NCI-H2107 treated with DMSO at 0.1 percent for 48 hours (cell line): ENCODE measurements at regions not wholly inside any gene's neighbourhood (a gene's known extent, or its start where the extent isn't known, plus 50 kb on each side); places are given as distances from the start of the nearest gene placed in this dataset.

ENCODE experiments used
- DNase-seq: peaks from one replicate; lab custom pipeline; 2025; ENCODE audit not compliant: unreplicated experiment; lab: John Stamatoyannopoulos, UW

DNA sequence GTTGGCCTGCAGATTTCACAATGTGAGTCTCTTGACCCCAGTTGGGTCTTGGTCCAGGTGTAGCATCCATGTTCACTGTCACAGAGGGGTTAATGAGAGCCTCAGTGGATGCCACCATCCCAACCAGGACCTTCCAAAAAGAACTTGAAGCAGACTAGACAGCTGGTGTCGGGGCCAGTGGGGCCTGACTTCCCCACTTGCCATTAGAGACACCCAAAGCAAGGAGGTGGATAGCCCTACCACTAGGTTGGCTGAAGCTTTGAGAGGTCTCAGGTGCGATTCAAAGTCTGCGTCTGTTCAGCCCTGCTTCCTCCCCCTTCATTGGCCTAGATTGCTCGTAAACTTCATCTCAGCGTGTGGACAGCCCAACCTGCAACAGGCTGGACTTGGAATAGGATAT is 196.4 kb upstream of the RREB1 start:
- no peak for DNase-seq

DNA sequence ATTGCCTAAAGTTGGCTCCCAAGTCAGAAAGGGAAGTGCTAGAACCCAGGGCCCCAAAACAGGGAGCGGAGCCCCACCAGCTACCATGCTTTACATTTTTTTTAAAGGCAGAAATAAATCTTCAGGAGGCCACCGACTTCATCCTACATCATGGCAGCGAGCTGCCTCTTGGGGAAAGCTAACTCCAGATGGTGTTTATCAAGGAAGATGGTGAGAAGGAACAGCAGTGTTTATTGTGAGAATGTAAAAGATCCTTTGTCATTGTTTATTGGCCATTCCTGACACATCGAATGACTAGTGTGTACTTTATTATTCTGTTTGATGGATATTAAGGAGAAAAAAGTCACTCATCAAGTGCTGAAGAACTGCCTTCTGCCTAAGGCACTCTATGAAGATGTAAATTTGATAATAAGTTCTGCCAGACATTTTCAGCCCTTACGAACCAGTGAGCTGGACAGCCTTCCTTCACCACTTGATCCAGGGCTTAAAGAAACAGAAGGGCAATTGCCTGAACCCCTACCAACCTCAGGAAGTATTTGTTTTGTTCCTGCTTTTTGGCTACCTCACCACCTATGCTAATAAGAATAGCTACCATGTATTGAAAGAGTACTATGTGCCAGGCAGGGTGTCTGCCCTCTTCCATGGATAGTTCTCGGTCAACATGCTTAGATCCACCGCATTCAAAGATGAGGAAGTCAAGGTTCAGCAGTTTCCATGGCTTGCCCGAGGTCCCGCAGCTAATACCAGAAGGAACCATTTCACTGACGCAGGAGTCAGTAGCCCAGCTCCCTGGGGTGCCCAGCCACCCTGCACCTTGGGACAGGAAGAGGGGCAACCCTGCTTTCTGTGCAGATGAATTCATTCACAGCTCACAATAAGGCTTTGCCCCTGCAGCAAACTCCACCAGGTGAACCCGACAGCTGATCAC is 194.7 kb upstream of the RREB1 start:
- no peak for DNase-seq

DNA sequence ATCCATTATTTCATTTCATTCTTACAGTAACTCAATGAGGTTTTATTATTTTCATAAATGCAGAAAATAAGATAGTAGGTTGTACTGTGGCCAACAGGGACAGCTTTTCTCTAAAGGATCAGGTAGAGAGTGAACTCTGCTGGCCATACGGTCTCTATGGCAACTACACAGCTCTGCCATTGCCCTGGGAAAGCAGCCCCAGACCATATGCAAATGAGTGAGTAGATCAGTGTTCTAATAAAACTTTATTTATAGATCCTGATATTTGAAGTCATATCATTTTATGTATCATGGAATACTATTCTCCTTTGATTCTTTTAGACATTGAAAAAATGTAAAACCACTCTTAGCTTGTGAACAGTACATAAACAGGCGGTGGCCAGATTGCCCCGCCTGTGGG is 192.5 kb upstream of the RREB1 start:
- DNase-seq = no peak

DNA sequence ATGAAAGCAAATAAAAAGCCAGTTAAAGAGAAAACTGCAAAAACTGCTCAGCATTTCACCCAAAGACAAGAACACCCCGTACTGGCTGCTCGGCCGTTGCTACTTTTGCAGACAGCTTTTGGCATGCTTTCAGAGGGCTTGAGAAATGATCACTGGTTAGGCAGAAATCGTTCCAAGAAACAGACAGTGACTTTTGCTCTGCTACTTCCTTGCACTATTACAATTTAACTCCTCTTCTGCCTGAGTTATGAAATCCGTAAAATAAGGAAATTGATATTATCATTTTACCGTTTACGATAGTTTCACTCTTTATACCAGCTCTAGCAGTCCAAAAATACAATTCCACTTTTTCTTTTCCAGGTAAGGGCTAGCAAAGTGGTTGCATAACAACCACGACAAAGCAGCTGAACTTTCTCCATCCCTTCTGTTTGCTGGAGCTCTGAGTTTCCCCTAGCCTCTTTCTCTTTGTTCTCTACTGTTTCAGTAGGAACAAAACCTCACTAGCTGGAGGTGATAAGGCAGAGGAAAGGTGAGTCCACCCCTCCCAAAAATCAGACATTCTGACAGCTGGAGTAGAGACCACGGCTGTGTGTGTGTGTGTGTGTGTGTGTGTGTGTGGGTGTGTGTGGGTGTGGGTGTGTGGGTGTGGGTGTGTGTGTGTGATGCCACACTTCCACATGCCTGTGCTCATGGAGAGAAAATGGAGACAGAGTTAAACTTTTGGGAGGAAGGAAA is 191.8 kb upstream of the RREB1 start:
- DNase-seq = no peak

DNA sequence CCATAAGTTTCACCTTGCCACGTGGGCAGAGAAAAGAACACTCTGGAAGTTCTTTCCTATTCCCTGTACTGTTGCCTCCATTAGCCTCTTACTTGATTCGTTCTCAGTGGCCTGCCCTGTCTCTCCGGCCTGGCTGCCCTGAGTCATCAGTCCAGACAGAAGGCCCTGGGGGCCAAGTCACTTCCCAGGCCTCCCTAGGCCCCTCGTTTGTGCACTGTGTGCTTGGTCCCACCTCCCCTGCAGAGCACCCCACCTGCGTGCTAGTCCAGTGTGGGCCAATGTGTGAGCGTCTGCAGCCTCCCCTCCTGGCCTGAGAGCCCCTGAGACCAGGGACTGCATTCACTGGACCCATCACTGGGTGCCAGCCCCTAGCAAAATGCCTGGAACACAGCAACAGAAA is 191.2 kb upstream of the RREB1 start:
- DNase-seq = no peak

DNA sequence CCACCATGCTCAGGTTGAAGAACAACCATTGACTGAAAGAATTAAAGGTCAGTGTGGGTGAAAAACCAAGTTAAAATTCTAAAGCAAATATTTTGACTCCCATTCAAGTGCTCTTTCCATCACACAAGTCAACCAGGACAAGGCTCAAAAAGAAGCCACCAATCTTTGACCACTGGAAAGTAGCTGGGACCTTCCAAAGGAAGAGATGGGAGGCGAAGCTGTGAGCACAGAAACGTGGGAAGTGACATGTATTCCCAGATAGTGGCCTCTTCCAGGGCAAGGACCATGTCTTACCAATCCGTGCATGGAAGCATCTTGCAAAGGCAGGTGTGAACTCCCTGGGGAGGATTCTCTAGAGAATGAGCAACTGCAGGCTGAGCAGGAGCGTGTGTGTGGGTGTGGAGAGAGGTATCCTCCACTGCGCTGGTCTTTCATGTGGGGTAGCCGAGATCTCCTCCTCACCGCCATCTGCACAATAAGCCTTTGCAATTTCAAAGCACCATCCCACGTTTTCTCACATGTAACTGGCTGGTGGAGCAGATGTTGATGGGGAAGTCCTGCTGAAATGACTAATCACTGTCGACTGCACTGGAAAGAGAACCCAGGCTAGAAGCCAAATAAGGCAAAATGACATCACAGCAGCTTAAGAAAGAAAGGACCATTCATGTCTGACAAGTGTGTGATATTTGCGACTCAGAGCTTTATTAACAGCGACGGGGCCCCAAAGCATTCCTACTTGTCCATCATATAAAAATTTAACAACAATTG is 189.4 kb upstream of the RREB1 start:
- DNase-seq = no peak

DNA sequence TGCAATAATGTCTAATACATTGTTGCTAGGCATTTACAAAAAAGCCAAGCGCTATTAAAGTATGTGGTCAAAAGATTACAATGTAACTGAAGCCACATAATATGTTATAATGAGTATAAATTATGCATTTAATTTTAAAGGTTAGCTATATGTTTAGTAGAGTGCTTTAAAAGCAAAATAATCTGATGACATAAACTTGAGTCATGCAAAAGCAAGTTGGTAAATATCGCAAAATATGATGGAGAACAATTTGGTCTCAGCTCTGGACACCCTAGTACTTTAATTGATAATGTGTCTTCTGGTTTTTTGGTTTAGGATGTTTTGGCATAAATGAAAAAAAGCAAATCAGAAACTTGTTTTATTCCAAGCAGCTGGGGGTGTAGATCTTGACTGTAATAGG is 188.6 kb upstream of the RREB1 start:
- DNase-seq = no peak

DNA sequence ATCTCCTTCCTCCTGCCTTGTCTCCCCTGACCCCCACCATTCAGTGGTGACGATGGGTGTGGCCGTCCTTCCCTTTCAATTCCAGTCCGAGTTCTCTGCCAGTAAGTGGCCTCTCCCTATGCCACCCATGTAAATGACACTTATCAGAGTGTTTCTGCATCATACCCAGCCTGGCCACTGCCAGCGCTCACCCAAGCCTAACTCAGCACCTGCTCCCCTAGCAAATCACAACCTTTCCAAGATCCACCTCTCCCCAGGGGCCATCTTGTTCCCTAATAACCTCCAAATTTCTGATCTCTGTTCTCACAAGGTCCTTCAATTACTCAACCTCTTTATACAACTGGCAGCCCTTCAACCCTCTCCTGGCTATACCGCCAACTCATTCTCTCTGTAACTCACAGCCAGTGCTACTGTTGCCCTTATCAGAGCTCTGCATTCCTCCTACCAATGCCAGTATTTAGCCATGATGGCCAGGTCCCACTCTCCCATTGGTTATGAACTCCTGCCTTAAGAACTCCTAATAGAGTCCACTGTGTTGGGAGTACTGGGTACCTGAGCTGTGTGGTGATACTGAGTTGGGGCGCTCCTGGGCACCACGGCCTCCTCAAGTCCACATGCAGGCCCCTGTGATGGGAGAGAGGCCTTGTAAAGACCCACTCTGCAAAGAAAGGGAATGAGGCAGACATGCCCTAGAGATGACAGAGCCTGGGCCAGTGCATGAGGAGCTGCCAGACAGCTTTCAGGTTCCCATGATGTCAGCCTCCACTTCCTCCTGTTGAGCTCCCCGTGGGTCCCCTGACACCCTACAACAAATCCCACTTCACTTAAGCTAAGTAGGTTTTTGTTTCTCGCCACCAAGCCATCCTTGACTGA is 187.4 kb upstream of the RREB1 start:
- no peak for DNase-seq

DNA sequence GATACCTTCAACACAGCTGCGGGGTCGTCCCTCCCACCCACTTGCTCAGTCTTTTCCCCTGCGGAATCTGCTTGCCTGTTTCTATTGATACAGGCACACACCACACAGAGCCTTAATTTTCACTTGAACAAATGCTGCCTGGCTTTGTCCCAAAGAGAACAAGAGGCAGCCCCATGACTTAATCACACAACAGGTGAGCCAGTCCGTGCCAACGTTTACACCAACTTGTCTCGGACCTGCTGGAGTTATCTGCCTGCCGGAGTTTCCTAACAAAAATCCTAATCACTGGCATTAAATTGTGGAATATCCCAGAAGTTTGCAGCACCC is 186.8 kb upstream of the RREB1 start:
- no peak for DNase-seq

DNA sequence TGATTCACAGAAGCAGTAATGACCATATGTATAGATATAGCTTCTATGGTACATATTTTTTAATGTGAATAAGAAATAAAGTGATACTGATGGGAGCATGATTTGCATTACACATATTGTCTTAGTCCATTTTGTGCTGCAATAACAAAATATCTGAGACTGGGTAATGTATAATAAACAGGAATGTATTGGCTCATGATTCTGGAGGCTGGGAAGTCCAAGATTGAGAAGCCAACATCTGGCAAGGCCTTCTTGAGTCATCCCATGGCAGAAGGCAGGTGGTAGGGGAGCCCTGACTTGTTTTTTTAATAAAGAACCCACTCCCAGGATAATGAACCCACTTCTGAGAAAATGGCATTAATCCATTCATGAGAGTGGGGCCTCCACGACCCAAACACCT is 185.6 kb upstream of the RREB1 start:
- DNase-seq = no peak

DNA sequence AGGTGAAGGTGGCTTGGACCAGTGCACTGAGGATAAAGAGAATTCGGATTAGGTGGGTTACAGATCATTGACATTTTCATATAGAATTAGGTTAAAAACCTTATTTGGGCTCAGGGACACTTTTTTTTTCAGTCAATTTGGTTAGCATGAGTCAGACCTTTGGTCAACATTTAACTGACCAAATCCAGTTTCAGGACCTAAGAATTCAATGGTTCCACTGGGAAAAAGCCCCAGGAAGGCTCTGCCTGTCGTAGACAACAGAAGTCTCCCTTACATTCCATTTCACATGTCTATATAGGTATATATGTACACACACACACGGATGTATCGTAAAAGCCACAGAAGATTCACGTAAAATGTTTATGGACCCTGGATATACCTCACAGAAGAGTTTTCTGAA is 184.2 kb upstream of the RREB1 start:
- DNase-seq = no peak

DNA sequence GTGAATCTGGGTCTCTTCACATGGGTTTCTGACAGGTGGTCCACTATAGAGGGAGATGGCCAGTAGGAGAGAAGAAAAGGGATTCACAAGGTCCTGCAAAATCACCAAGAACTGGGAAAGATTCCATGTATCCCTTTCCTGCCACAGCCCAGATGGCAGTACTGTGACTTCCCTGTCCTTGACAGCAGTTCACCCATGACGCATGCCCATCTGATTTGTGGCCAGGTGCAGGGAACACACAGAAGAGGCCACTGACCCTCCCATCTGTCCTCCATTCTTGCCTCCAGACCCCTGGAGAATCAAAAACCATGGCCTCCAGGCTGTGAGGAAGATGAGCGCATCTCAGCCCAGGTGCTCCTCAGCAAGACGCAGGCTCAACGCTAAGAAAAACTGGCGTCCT is 183.1 kb upstream of the RREB1 start:
- DNase-seq = no peak

DNA sequence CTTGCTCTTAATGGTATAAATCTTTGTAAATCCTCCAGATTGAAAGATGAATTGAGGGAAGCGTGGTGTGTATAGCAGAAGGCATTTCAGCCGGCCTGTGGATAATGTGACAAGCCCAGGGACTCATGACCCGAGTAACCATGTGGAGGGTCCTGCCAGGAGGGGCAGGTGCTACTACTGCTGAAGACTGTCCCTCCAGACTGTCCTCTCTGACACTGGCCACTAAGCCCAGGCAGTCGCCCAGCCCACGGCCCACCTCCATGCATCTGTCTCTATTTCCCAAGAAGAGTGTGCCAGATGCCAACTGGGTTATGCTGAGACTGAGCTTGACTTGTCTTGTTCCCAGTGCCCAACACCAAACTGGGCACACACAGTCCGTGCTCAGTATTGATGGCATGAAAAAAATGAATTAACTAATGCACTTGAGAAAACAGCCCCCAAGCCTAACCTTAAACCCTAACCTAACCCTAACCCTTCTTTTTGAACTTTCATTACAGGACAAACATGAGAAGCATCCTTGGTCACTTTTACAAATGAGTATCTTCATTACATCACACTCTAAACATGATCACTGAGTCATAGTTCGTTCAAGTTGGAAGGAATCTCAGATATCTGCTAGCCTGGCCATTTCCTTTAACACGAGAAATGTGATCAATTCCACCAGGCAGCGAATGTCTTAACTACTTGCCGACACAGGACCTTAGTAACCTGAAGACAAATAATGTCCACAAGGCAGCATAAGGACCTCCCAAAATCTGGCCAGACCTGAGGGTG is 182.2 kb upstream of the RREB1 start:
- no peak for DNase-seq

DNA sequence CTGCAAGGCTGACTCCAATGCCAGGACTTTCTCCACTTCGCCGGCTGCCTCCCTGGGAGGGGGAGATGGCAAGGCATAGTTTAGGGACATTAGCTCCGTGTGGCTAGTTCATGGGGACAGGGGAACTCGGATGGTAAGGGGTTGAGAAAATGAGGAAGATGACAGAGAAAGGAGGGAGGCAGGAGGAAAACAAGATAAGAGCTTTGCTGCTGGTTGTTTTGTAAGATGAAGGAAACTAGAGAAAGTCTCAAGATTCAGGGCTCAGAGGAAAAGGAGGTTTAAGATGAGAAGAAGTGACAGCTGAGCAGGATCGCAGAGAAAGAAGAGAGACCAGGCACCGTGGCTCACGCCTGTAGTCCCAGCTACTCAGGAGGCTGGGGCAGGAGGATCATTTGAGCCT is 180.9 kb upstream of the RREB1 start:
- DNase-seq = no peak

DNA sequence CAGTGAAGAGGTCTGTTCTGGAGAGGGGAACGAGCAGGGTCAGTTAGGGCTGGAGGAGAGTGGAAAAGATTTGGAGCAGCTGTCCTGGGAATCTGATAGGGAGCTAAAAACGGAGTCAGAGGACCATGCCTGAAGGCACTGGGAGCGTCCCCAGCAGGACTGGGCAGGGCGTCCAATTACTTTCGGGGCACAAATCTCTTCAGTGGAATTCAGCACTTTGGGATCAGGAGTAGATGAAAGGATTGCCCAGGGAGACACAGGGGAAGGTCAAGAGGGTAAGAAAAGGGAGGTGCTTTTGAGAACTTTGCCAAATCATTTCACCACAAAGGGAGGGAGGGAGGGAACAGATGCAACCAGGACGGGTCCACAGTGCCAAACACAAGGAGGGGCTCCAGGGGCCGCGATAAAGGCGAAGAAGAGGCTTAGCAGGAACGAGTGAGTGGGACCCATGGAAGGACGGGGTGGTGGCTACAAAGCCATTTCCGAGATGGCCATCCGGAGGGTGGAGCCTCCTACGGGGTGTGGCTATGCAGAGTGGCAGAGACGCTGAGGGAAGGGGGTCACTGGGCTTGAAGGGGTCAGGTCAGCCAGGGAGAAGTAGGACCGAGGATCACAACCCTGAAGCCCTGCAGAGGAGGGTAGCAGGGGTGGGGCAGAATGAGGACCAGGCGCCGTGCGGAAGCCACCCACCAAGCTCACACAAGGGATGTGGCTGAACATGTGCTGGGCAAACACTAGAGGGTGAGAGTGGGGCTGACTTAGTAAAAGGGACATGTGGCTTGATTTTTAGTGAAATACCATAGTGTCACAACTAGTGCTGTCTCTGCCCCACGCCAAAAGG is 180.0 kb upstream of the RREB1 start:
- DNase-seq = no peak

DNA sequence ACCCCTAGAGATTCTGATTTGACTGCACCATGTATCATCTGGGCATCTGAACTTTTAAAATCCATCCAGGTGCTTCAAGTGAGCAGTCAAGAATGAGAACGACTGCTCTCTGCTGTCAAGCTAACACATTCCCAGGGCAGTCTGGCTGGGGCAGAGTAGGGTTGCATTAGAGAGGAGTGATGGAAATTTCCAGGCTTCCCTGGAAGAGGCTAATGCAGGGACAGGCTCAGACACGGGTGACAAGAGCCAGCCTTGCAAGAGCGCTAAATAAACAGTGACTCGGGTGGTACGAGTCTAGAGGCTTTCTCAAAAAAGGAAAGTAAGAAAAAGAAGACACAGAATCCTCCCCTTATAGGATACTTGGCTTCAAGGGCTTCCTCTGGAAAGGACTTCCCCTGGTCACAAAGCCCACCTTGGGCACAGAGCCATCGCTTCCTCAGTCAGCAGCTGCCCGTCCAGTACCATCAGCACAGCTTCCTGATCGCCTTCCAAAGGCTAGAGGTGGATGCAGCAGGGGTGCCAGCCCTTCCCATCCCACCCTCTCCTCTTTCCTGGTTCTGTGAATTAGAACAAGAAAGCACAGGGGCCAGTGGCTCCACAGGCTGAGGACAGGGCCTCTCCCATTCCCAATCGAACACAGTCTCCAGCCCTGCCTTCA is 177.4 kb upstream of the RREB1 start:
- DNase-seq = no peak

DNA sequence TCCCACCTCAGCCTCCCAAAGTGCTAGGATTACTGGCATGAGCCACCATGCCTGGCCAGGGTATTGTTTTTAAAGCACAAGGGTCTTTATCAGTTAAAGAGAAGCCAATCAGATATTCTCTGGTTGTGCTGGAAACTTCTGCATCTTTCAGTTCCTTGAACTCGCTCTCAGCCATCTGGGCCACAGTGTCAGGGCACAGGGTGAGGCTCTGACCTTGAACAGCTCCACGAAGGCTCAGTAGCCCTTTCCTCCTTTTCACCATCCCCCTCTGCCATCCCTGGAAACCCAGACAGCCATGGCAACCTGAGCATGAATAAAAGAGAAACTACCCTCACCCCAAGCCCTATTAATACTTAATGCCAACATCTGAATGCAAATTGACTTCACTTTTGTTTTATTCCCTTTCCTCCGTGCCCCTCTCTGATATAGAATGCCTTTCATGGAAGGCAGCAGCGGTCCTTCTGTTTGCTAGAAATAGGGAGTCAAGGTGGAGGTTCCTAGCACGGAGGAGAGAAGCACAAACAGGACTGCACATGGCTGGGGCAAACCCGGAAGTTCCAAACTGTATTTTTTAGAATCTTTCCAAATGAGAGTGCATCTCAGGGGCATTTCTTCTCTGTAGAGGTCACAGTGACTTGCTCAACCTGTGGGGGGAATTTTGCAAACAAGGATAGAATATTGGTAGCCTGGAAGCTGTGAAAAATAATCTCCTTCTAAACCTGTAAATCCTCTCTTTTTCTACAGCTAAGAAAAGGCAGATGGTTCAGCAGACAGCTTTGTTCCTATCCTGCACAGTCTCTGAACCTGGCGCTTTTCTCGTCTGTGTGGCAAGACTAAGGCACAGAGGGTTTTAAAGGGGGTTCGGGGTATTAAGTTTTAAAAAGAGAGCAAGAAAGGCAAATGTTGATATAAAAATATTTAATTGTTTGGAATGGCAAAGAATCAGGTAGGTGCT is 176.4 kb upstream of the RREB1 start:
- no peak for DNase-seq

DNA sequence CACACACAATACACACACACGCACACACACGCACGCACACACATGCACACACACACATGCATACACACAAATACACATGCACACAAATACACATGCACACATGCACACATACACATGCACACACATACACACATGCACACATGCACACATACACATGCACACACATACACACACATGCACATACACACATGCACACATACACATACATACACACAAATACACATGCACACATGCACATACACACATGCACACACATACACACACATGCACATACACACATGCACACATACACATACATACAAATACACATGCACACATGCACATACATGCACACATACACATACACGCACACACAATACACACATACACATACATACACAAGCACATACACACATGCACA is 175.4 kb upstream of the RREB1 start:
- no peak for DNase-seq
